Naive B cell (primary cell): ENCODE measurements at regions not wholly inside any gene's neighbourhood (a gene's known extent, or its start where the extent isn't known, plus 50 kb on each side); places are given as distances from the start of the nearest gene placed in this dataset.
"Not testable (repeated sequence)": the region's sequence is repeated elsewhere in the genome, so short reads cannot be mapped to it uniquely, and the experiment has no call there.

Experiments used
- ATAC-seq, 2 donors: fragments of 150-1000 bp; cut with Tn5 transposase; 2 replicates each; pipeline ENCODE4 v1.10.0; 2021; ENCODE audit warnings: low read depth in 2 of 2, mild to moderate bottlenecking in 2 of 2, moderate library complexity in 2 of 2
- DNase-seq: peaks from one replicate; pipeline ENCODE4 v3.0.0; 2022
- H3K27ac Mint-ChIP-seq, 6 donors: one replicate each; pipeline ENCODE4 v1.8.0; 2020 to 2022; ENCODE audit warnings: mild to moderate bottlenecking in 6 of 6, mixed read lengths in 6 of 6, moderate library complexity in 5 of 6, inconsistent platforms in 2 of 6
- H3K27me3 Mint-ChIP-seq, 3 donors: one replicate each; pipeline ENCODE4 v1.8.0; 2021 to 2022; ENCODE audit warnings: mixed read lengths in 3 of 3, mild to moderate bottlenecking in 1 of 3
- H3K36me3 Mint-ChIP-seq, 2 donors: one replicate each; pipeline ENCODE4 v1.8.0; 2020 to 2022; ENCODE audit warnings: mixed read lengths in 2 of 2, inconsistent platforms in 1 of 2, mild to moderate bottlenecking in 1 of 2
- H3K4me1 Mint-ChIP-seq, 3 donors: one replicate each; pipeline ENCODE4 v1.8.0; 2020 to 2022; ENCODE audit warnings: mixed read lengths in 3 of 3, inconsistent platforms in 1 of 3, mild to moderate bottlenecking in 1 of 3, moderate library complexity in 1 of 3
- H3K4me3 Mint-ChIP-seq, 8 donors: one replicate each; pipeline ENCODE4 v1.8.0; 2020 to 2022; ENCODE audit warnings: mild to moderate bottlenecking in 8 of 8, mixed read lengths in 8 of 8, moderate library complexity in 8 of 8, inconsistent platforms in 2 of 8
- H3K9me3 Mint-ChIP-seq, 7 donors: one replicate each; pipeline ENCODE4 v1.8.0; 2020 to 2022; ENCODE audit warnings: mixed read lengths in 7 of 7, mild to moderate bottlenecking in 5 of 7, inconsistent platforms in 2 of 7, moderate library complexity in 1 of 7

GRCh38 chr11:92168936-92169335, 55.7 kb upstream of the FAT3 start:
- DNase-seq (no peak), ATAC-seq (no peak)
- Mint-ChIP-seq H3K9me3 (peaks cover 0 to 5% (median 3%) of the 10 kb centered on the region in 7 donors), H3K4me1 (no peaks in the 10 kb centered on the region), H3K4me3 (no peak overlapping the region), H3K27ac (no peak overlapping the region), H3K27me3 (no peaks in the 10 kb centered on the region), H3K36me3 (no peaks in the 10 kb centered on the region)

DNA sequence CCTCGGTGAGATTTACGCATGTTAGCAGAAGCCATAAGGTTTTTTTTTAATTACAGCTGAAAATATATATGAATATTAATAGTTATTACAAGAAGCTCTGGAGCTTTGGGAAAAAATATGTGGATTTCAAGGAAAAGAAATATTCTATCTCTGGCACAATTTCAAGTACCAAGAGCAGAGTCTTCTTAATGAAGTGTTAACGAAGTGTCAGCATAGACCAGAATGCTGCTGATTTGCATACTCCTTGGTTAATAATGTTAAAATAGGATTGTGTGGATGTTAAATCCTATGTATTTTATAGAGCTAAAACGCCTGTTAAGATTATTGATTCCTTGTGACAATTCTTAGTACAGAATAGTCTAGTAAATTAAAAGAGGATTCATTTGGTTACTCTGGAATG, 57.0 kb upstream of the FAT3 start:
- Mint-ChIP-seq H3K9me3 (peaks cover 0 to 7% (median 3%) of the 10 kb centered on the region in 7 donors), H3K4me1 (no peaks in the 10 kb centered on the region), H3K27me3 (no peaks in the 10 kb centered on the region), H3K27ac (no peak overlapping the region), H3K4me3 (no peak overlapping the region), H3K36me3 (no peaks in the 10 kb centered on the region)
- ATAC-seq (no peak), DNase-seq (no peak)

- H3K4me3 Mint-ChIP-seq, result no peak overlapping the region
- H3K27ac Mint-ChIP-seq, result no peak overlapping the region
- no peaks in the 10 kb centered on the region for H3K27me3 Mint-ChIP-seq
- H3K9me3 Mint-ChIP-seq, result peaks cover 0 to 7% (median 2%) of the 10 kb centered on the region in 7 donors
- ATAC-seq (no peak), DNase-seq (no peak)
- H3K36me3 Mint-ChIP-seq, result no peaks in the 10 kb centered on the region
- no peaks in the 10 kb centered on the region for H3K4me1 Mint-ChIP-seq
Observed at GRCh38 chr11:92166335-92166734, 58.3 kb upstream of the FAT3 start.

GRCh38 chr11:92163879-92164278, 60.7 kb upstream of the FAT3 start:
- H3K9me3 Mint-ChIP-seq, result peaks cover 0 to 5% (median 3%) of the 10 kb centered on the region in 7 donors
- ATAC-seq, result no peak

GRCh38 chr11:92162776-92163175, 61.8 kb upstream of the FAT3 start:
- H3K4me1 Mint-ChIP-seq, result no peaks in the 10 kb centered on the region
- DNase-seq (no peak), ATAC-seq (no peak)
- peak overlapping the region in 1 of 8 donors; percentile 10 for H3K4me3 Mint-ChIP-seq
- H3K27me3 Mint-ChIP-seq, result no peaks in the 10 kb centered on the region
- H3K9me3 Mint-ChIP-seq, result peaks cover 0 to 5% (median 3%) of the 10 kb centered on the region in 7 donors
- H3K27ac Mint-ChIP-seq, result no peak overlapping the region
- no peaks in the 10 kb centered on the region for H3K36me3 Mint-ChIP-seq

More at GRCh38 chr11:92163879-92164278, 60.7 kb upstream of the FAT3 start:
- no peak for DNase-seq
- Mint-ChIP-seq H3K4me1 (no peaks in the 10 kb centered on the region), H3K27me3 (no peaks in the 10 kb centered on the region), H3K4me3 (no peak overlapping the region), H3K36me3 (no peaks in the 10 kb centered on the region), H3K27ac (no peak overlapping the region)

- H3K27ac Mint-ChIP-seq, result no peak overlapping the region
Observed at GRCh38 chr11:92159931-92160330, 64.7 kb upstream of the FAT3 start.

GRCh38 chr11:92157390-92157789, 67.2 kb upstream of the FAT3 start:
- not testable (repeated sequence) for DNase-seq, H3K27ac Mint-ChIP-seq, H3K36me3 Mint-ChIP-seq, H3K4me3 Mint-ChIP-seq, H3K27me3 Mint-ChIP-seq, H3K4me1 Mint-ChIP-seq, ATAC-seq
- H3K9me3 Mint-ChIP-seq, result peaks cover 0 to 18% (median 4%) of the 10 kb centered on the region in 7 donors

More at GRCh38 chr11:92159931-92160330, 64.7 kb upstream of the FAT3 start:
- H3K36me3 Mint-ChIP-seq, result no peaks in the 10 kb centered on the region
- DNase-seq (no peak), ATAC-seq (no peak)
- no peaks in the 10 kb centered on the region for H3K27me3 Mint-ChIP-seq
- peaks cover 0 to 18% (median 5%) of the 10 kb centered on the region in 7 donors for H3K9me3 Mint-ChIP-seq
- no peak overlapping the region for H3K4me3 Mint-ChIP-seq
- no peaks in the 10 kb centered on the region for H3K4me1 Mint-ChIP-seq

- H3K36me3 Mint-ChIP-seq, result no peaks in the 10 kb centered on the region
Observed at GRCh38 chr11:92154611-92155010, 70.0 kb upstream of the FAT3 start.

DNA sequence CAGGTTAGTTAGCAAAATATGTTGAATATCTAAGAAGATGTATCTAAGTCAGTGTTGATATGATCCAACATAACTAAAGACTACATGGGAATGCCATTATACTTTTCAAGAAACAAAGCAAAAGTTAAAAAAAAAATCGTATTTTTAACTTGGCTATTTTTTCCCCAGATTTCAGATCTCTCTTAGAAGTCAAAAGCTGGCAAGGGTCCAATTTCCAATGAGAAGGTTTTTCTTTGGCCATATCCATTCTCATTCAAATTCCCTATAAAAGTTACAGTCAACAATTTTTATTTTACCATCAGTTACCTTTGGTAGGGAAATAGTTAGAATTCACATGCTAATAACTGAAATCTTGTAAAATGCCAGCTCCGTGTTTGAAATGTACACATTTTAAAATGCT, 70.5 kb upstream of the FAT3 start:
- H3K4me3 Mint-ChIP-seq, result no peak overlapping the region
- no peaks in the 10 kb centered on the region for H3K27me3 Mint-ChIP-seq
- no peaks in the 10 kb centered on the region for H3K36me3 Mint-ChIP-seq
- no peak overlapping the region for H3K27ac Mint-ChIP-seq
- ATAC-seq (no peak), DNase-seq (no peak)
- H3K4me1 Mint-ChIP-seq, result no peaks in the 10 kb centered on the region
- H3K9me3 Mint-ChIP-seq, result peaks cover 0 to 17% (median 4%) of the 10 kb centered on the region in 7 donors

More at GRCh38 chr11:92154611-92155010, 70.0 kb upstream of the FAT3 start:
- no peak for DNase-seq
- no peaks in the 10 kb centered on the region for H3K4me1 Mint-ChIP-seq
- no peaks in the 10 kb centered on the region for H3K27me3 Mint-ChIP-seq
- no peak overlapping the region for H3K27ac Mint-ChIP-seq
- peaks cover 0 to 17% (median 4%) of the 10 kb centered on the region in 7 donors for H3K9me3 Mint-ChIP-seq
- ATAC-seq, result no peak
- no peak overlapping the region for H3K4me3 Mint-ChIP-seq

DNA sequence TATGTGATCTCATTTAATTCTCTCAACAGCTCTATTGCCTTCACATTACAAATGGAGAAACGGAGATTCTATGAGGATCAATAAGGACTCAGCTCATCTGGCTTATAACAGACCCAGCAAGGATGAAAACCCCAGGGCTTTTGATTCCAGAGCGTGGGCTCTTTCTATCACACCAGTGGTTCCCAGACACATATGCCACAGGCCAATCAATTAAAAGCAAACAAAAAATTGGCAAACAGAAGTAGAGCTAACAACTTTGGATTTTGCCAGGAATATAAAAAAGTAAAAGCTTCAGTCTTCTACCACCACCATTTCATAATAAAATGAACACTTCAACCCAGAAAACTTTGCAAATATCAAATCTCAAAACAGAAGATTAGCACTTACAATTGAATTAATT, 71.1 kb upstream of the FAT3 start:
- Mint-ChIP-seq H3K9me3 (peaks cover 0 to 17% (median 4%) of the 10 kb centered on the region in 7 donors), H3K4me1 (no peaks in the 10 kb centered on the region), H3K27me3 (no peaks in the 10 kb centered on the region), H3K4me3 (no peak overlapping the region), H3K36me3 (no peaks in the 10 kb centered on the region), H3K27ac (no peak overlapping the region)
- DNase-seq, result no peak
- no peak for ATAC-seq

- H3K27ac Mint-ChIP-seq, result no peak overlapping the region
- no peaks in the 10 kb centered on the region for H3K36me3 Mint-ChIP-seq
- H3K4me3 Mint-ChIP-seq, result no peak overlapping the region
- H3K27me3 Mint-ChIP-seq, result no peaks in the 10 kb centered on the region
- no peaks in the 10 kb centered on the region for H3K4me1 Mint-ChIP-seq
- peaks cover 0 to 17% (median 5%) of the 10 kb centered on the region in 7 donors for H3K9me3 Mint-ChIP-seq
- DNase-seq (no peak), ATAC-seq (no peak)
Observed at GRCh38 chr11:92152245-92152644, 72.4 kb upstream of the FAT3 start.

GRCh38 chr11:92149996-92150395, 74.6 kb upstream of the FAT3 start:
- DNase-seq (no peak), ATAC-seq (no peak)
- Mint-ChIP-seq H3K9me3 (peaks cover 0 to 7% (median 3%) of the 10 kb centered on the region in 7 donors), H3K27me3 (no peaks in the 10 kb centered on the region), H3K27ac (no peak overlapping the region), H3K4me3 (no peak overlapping the region), H3K4me1 (no peaks in the 10 kb centered on the region), H3K36me3 (no peaks in the 10 kb centered on the region)

- H3K9me3 Mint-ChIP-seq, result peaks cover 0 to 9% (median 0%) of the 10 kb centered on the region in 7 donors
- no peak overlapping the region for H3K4me3 Mint-ChIP-seq
- no peaks in the 10 kb centered on the region for H3K4me1 Mint-ChIP-seq
- no peaks in the 10 kb centered on the region for H3K36me3 Mint-ChIP-seq
- no peak for ATAC-seq
- no peaks in the 10 kb centered on the region for H3K27me3 Mint-ChIP-seq
- no peak for DNase-seq
- no peak overlapping the region for H3K27ac Mint-ChIP-seq
Observed at GRCh38 chr11:92141725-92142124, 82.9 kb upstream of the FAT3 start.

GRCh38 chr11:92141159-92141558, 83.5 kb upstream of the FAT3 start:
- Mint-ChIP-seq H3K27ac (no peak overlapping the region), H3K27me3 (no peaks in the 10 kb centered on the region), H3K4me3 (no peak overlapping the region), H3K36me3 (no peaks in the 10 kb centered on the region), H3K9me3 (peaks cover 0 to 9% (median 0%) of the 10 kb centered on the region in 7 donors), H3K4me1 (no peaks in the 10 kb centered on the region)
- DNase-seq (no peak), ATAC-seq (no peak)

DNA sequence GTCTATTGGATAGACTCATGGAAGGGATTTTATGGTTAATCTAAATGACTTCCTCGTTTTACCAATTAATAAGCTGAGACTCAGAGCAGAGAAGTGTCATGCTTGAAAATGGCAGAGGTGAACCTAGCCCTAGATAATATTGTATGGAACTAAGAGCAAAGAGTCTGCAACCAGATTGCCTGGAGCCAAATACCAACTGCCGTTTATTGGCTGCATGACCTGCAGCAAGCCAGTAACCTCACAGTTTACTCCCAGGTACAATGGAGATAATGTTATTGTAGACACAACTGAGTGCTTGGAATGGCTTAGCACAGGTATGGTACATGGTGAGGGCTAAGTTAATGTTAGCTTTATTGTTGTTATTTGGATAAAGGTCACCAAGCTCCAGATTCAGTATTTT, 84.6 kb upstream of the FAT3 start:
- H3K27me3 Mint-ChIP-seq, result no peaks in the 10 kb centered on the region
- no peaks in the 10 kb centered on the region for H3K36me3 Mint-ChIP-seq
- DNase-seq, result no peak
- no peak overlapping the region for H3K27ac Mint-ChIP-seq
- peaks cover 0 to 7% (median 0%) of the 10 kb centered on the region in 7 donors for H3K9me3 Mint-ChIP-seq
- no peak overlapping the region for H3K4me3 Mint-ChIP-seq
- no peaks in the 10 kb centered on the region for H3K4me1 Mint-ChIP-seq
- ATAC-seq, result no peak
